A172 (cell line): ENCODE measurements at regions not wholly inside any gene's neighbourhood (a gene's known extent, or its start where the extent isn't known, plus 50 kb on each side); places are given as distances from the start of the nearest gene placed in this dataset.
A peak's percentile ranks its signal among the peaks of the same experiment; 100 is the strongest.
"Not testable (repeated sequence)": the region's sequence is repeated elsewhere in the genome, so short reads cannot be mapped to it uniquely, and the experiment has no call there.

ENCODE experiments used
- DNase-seq: peaks from one replicate; pipeline ENCODE4 v3.0.0-alpha.2; 2015; ENCODE audit warnings: low spot score

- no peak for DNase-seq
Observed at GRCh38 chr11:80958987-80959386, 1518.2 kb upstream of the TENM4 start.

- peak; percentile 10 for DNase-seq
Observed at GRCh38 chr11:80958361-80958760, 1517.5 kb upstream of the TENM4 start.

- DNase-seq, result no peak
Observed at GRCh38 chr11:80955588-80955987, 1514.8 kb upstream of the TENM4 start.

- no peak for DNase-seq
Observed at GRCh38 chr11:80948781-80949180, 1508.0 kb upstream of the TENM4 start.

GRCh38 chr11:80944758-80945157, 1503.9 kb upstream of the TENM4 start:
- no peak for DNase-seq

- DNase-seq, result no peak
Observed at GRCh38 chr11:80943226-80943625, 1502.4 kb upstream of the TENM4 start.

GRCh38 chr11:80937842-80938241, 1497.0 kb upstream of the TENM4 start:
- DNase-seq, result peak; percentile 35

- DNase-seq, result no peak
Observed at GRCh38 chr11:80930038-80930437, 1489.2 kb upstream of the TENM4 start.

- no peak for DNase-seq
Observed at GRCh38 chr11:80929031-80929805, 1488.4 kb upstream of the TENM4 start.

- DNase-seq, result no peak
Observed at GRCh38 chr11:80925321-80925720, 1484.5 kb upstream of the TENM4 start.

- not testable (repeated sequence) for DNase-seq
Observed at GRCh38 chr11:80921310-80921709, 1480.5 kb upstream of the TENM4 start.

GRCh38 chr11:80916173-80916798, 1475.5 kb upstream of the TENM4 start:
- DNase-seq, result no peak

- DNase-seq, result no peak
Observed at GRCh38 chr11:80914311-80914710, 1473.5 kb upstream of the TENM4 start.

GRCh38 chr11:80911666-80912065, 1470.8 kb upstream of the TENM4 start:
- no peak for DNase-seq

- no peak for DNase-seq
Observed at GRCh38 chr11:80900265-80900664, 1459.4 kb upstream of the TENM4 start.

- peak; percentile 10 for DNase-seq
Observed at GRCh38 chr11:80899381-80899780, 1458.6 kb upstream of the TENM4 start.

GRCh38 chr11:80898910-80899309, 1458.1 kb upstream of the TENM4 start:
- no peak for DNase-seq

- DNase-seq, result no peak
Observed at GRCh38 chr11:80886684-80887083, 1445.9 kb upstream of the TENM4 start.

GRCh38 chr11:80873310-80873999, 1432.6 kb upstream of the TENM4 start:
- peak; percentile 78 for DNase-seq

- no peak for DNase-seq
Observed at GRCh38 chr11:80872116-80872728, 1431.4 kb upstream of the TENM4 start.

GRCh38 chr11:80868831-80869230, 1428.0 kb upstream of the TENM4 start:
- no peak for DNase-seq

- DNase-seq, result no peak
Observed at GRCh38 chr11:80862011-80862410, 1421.2 kb upstream of the TENM4 start.
